Activated naive CD4-positive, alpha-beta T cell treated with anti-CD3 and anti-CD28 coated beads, Interleukin-2, amount 50 U/mL, for 16 hours (primary cell): ENCODE measurements at regions not wholly inside any gene's neighbourhood (a gene's known extent, or its start where the extent isn't known, plus 50 kb on each side); places are given as distances from the start of the nearest gene placed in this dataset.
"Not testable (repeated sequence)": the region's sequence is repeated elsewhere in the genome, so short reads cannot be mapped to it uniquely, and the experiment has no call there.

Experiments used
- DNase-seq: peaks from one replicate; pipeline ENCODE4 v3.0.0-alpha.2; 2020

DNA sequence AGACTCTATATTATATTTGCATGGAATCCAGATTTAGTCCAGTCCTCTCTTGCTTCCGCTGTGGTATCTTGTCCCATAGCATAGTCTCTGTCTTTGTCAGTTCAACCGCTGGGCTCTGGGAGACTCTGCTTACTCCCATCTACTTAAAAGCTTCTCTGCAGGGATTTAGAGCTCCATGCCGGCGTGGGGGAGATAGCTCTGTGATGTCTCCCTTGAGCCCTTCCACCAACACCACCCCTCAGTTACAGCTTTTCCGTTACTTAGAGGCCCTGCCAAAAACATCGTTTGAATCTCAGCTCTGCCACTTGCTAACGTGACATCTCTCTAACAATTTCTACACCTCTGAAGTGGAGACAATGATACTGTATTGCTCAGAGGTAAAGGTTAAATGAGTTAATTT lies 306.1 kb upstream of the ZNF608 start:
- no peak for DNase-seq

DNA sequence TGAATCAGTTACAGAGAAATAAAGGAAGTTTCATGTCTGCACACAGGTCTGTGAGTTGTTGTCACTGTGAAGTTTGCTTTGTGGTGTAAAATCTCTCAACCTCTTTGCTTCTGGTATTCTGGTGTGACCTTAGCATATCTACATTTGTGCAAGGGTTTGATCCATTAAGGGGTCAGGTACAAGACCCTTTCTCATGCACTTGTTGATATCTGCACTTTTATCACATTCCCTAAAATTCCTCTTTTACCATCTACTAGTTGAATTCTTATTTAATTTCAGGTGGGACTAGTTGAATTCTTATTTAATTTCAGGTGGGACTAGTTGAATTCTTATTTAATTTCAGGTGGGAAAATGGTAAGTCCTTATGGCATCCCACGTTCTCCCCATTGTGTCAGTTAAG lies 306.7 kb upstream of the ZNF608 start:
- no peak for DNase-seq

DNA sequence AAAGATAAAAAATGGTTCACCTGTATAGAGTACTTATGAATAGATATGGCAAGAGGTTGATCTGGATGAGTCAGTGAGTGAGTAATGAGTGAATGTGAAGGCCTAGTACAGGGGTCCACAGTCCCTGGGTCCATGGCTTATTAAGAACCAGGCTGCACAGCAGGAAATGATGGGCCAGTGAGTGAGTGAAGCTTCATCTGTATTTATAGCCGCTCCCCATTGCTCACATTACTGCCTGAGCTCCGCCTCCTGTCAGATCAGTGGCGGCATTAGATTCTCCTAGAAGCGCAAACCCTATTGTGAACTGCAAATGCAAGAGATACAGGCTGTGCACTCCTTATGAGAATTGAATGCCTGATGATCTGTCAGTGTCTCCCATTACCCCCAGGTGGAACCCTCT lies 307.7 kb upstream of the ZNF608 start:
- no peak for DNase-seq

DNA sequence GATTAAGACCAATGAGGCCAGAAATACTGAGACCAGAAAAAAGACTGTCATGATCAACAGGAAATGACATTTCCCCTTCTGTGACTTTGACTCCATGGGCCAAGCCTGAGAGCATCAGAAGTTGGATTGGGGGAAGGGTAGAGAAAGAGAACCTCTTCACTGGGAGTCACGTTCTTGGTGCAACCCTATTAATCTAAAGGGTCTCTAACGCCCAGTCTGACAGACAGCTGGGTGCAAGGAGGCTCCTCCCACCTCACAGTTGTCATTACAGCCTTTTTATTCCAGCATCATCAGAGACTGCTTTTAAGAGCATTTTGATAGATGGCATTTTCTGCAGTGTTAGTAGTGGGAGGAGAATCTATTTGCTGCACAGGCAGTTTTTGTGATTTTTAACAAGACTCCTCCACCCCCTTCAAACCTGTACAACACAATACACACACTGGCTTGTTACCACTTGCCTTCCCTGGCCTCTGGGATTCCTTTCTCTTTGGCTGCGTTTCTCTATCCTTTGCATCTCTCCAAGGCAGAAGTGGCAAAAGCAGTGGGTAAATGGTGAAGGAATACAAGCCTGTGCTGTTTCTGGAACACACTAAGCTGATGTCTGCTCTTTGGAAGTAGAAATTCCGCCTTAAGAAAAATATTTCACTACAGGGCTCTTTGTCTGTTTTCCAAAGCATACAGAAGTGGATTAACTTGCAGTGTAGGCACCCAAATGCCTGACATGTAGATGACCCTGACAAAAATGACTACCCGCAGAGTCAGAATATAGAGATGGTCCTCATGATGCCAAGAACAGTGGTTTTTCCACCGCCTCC lies 310.4 kb upstream of the ZNF608 start:
- no peak for DNase-seq

DNA sequence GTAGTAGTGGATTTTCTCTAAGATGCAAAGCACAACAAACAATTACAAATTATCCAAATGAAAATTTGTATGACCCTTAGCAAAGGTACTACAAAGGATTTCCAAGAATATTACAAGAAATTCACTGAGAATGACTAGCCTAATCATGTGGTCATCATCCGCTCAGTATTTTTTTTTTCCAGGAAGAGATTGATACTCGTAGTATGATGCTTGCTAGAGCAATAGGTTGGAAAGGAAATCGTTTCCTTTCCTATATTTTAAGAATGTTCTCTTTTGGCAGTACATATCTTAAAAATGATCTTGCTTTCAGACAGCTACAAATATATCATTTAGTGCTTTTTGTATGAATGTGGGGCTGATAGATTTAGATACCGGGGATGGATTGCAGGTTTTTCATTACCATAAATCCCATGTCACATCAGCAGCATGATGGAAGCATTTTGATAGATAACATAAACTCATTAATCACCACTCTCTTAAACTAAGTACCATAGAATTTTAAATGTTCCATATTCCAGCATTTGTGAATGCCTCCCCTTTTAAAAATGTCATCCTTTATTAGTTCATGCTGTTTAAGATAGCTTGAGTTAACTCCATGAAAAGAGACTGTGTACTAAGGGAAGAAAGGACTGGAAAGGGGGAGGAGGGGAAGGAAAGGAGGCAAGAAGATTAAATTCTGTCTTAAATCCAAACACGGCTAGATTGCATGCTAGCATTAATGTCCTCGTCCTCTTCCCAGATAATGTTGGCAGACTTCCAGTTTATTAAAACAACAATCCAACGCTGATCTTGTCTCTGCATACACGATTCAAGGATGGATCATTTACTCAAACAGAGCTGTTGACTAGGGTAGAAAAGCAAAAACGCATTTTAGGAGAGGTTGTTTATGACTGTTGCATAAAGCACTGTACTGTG lies 311.7 kb upstream of the ZNF608 start:
- DNase-seq = no peak

DNA sequence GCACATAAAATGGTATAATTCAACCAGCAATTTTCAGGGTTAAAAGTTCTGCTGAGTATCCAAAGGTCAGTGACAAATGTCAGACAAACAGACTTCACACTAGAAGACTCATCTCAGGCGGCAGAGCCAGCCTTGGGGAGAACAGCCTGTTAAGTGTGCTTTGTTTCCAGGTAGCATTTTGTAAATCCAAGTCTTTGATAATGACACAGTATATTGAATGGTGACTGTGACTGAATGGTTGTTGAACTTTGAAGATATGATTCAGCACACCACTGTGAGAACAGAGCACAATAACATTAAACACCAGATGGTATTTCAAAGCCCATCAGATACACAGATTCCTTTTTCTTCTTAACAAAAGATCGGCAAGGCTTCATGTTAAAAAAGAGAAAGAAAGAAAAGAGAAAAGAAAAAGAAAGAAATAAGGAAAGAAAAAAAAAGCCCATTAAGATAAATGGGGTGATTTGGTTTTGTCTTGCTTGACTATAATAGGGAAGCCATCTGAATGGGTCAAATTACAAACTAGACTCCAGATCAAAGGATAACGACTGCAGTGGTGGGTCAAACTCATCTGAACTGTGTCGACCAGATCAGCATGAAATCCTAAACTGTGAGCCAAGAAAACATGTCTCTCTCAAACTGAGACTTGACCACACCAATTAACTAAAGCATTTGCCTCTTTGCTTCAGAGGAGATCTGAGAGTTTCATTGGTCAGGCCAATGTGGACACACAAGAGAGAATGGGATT lies 313.0 kb upstream of the ZNF608 start:
- DNase-seq = no peak

DNA sequence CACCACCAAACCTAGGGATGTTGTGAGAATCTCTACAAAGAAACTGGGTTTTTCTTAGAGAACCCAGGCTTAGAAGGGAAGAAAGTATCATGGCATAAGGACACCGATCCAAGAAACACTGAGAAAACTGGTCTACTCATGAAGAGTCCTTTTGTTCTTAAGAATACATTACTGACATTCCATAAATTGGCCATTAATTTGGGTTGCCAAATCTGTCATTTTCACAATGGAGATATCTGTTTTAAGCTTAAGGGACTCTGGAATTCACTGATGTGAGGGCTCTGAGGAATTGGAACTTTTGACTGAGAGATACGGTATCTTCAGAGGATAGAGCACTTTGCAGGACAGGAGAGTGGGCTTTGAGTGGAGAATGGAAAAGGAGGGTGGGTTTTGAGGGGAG lies 315.3 kb upstream of the ZNF608 start:
- no peak for DNase-seq

DNA sequence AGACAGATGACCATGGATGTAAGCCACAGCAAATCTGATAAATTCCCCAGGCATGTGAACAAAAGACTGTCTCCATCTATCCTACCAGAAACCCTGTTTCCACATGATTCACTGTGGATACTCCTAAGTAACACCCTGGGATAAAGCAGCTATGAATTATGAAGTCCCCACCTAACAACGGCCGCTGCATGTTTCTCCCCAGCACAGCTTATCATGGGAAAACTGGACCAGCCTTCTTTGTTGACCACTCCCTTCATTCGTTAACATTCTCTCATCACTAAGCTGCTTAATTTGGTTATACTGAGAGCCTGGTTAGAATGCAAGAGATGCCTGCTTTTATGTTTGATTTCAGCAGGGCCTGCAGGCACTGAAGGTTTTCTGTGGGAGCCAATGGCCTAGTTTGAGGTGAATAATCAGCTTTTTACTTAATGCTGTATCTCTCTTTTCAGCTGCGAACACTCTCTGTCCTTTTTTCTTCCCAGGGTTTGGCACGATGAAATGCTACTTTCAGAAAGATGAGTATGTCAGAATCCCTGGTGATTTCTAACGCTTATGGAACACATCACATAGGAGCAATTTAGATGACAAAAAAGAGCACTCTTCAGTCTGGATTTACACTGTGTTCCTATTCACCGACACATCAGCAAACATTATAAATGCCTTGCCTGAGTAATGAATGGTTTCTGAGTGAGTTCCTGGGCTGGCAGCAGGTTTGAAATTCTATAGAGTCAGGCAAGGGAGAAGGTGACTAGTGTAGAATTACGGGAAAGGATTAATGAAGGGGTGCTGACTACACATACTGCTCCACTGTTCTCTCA lies 318.4 kb upstream of the ZNF608 start:
- no peak for DNase-seq

DNA sequence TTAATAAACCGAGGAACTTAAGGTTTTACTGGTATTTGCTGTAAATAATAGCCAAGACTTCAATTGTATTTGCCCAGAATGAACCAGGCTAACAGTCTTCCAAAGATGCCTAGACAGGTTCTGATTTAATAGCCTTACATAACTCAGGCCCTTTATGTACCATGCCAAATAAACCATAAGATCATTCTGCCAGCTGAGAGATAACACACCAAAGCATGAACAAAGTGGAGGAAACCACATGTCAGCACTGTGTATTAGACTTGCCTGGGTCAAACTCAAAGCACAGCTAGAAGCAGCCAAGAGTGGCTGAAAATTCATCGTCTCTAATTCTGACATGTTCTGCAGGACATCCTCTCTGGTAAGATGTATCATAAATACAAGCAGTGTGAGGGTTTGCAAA lies 319.3 kb upstream of the ZNF608 start:
- no peak for DNase-seq

DNA sequence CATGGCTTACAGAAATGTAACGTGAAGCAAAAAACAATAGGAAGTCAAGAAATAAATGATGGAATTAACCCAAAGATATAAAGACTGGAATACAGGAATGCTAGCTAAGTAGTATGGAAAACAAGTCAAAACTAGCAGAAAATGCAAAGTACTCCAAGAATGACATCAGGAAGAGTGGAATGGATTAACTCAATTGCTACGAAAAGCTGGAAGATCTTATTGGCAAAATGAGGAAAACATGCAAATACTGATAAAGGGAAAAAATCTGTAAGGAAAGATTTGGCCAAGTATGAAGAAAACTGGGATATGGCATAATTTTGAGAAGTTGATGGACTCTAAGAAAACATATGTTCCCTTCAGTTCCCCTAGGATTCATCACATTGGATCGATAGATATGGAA lies 324.5 kb upstream of the ZNF608 start:
- no peak for DNase-seq

DNA sequence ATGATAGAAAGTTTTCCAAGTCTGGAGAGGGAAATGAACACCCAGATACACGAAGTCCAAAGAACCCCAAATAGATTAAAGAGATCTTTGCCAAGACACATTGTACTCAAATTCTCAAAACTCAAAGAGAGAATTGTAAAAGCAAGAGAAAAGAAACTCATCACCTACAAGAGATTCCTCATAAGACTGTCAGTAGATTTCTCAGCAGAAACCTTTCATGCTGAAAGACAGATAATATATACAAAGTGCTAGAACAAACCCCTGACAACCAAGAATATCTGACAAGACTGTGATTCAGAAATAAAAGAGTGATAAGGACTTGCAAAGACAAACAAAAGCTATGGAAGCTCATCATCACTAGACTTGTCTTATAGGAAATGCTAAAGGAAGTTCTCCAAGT lies 326.7 kb upstream of the ZNF608 start:
- DNase-seq = no peak

DNA sequence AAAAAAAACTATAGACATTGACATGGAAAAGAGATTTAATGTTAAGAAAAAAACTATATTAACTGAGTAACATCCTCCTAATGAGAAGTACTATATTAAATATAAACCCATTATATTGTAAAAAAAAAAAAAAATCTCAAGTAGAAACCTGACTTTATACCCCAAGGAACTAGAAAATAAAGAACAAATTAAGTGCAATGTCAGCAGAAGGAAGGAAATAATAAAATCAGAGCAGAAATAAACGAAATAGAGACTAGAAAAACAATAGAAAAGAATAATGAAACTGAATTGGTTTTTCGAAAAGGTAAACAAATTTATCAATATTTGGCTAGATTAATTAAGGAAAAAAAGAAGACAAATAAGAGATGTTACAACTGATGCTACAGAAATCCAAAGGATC lies 329.1 kb upstream of the ZNF608 start:
- DNase-seq = no peak

DNA sequence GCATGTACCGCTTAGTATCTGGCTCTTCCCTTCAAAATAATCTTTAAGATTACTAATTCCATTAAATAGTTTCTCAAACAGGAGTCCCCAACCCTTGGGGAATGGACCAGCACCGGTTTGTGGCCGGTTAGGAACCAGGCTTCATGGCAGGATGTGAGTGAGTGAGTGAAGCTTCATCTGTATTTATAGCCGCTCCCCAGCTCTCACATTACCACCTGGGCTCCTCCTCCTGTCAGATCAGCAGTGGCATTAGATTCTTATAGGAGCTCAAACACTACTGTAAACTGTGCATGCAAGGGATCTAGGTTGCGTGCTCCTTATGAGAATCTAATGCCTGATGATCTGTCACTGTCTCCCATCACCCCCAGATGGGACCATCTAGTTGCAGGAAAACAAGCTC lies 332.6 kb upstream of the ZNF608 start:
- DNase-seq = not testable (repeated sequence)

DNA sequence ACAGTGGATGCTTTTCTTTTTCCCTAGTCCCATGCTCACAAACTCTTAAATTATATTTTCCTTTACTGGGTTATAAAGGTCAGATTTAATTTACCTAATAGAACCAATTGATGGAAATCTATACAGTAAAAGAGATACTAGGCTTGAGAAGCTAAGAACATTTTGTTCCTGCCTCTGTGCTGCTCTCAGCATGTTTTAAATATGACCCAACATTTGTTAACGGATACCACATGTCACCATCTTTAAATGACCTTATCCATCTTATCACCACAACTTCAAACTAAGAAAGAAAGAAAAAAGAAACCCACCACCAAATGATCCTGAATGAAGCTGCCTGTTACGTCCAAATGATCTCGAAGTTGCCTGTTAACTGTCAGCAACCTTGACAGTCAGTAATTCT lies 334.7 kb upstream of the ZNF608 start:
- no peak for DNase-seq

DNA sequence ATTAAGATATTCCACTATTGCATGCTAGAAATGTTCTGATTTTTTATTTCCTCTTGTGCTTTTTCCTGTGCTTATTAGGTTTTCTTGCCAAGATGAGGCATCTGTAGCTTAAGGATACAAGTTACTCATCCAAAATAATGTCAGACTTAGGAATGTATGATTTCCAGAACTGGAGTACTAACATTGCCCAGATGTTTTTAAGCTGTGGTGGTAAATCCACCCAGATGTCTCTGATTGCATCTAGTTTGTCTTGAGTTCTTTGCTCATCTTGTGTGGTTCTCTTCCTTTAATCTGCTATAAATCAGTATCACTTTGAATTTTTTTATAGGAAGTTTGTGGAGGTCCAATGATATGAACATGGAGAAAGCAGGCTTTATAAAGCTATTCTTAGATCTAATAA lies 337.5 kb upstream of the ZNF608 start:
- DNase-seq = no peak

DNA sequence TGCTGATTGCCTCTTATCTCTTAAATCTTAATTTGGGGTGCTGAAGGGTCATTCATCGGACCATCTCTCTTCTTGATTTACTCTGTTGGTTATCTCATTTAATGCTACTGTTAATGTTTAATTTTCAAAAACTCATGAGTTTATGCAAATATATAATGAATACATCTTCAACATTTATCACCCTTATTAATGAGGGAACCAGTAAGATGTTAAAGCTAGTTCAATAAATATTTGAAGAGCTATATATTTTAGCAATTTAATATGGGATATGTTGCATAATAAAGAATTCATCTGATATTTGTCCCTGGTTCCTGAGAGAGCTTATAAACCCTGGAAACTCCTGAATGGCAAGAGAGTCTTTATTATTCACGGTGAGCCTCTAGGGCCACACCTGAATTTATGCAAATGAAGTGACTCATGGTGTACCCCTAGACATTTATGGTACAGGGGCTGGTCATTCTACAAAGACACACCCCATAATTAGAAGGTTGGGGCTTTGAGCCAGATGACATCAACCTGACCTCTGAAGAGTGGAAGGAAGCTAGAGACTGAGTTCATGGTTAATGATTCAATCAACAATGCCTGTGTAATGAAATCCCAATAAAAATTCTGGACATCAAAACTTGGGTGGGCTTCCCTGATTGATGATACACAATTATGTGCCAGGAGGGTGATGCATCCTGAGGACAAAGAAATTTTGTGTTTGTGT lies 339.5 kb upstream of the ZNF608 start:
- DNase-seq = no peak

DNA sequence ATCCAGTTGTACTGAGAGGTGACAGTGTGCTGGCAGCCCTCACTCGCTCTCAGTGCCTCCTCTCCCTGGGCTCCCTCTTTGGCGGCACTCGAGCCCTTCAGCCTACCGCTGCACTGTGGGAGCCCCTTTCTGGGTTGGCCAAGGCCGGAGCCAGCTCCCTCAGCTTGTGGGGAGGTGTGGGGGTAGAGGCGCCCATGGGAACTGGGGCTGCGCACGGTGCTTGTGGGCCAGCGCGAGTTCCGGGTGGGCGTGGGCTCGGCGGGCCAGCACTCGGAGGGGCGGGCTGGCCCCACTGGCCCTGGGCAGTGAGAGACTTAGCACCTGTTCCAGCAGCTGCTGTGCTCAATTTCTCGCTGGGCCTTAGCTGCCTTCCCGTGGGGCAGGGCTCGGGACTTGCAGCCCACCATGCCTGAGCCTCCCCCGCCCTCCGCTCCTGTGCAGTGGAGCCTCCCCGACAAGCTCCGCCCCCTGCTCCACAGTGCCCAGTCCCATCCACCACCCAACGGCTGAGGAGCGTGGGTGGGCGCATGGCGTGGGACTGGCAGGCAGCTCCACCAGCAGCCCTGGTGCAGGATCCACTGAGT lies 342.2 kb upstream of the ZNF608 start:
- DNase-seq = no peak

DNA sequence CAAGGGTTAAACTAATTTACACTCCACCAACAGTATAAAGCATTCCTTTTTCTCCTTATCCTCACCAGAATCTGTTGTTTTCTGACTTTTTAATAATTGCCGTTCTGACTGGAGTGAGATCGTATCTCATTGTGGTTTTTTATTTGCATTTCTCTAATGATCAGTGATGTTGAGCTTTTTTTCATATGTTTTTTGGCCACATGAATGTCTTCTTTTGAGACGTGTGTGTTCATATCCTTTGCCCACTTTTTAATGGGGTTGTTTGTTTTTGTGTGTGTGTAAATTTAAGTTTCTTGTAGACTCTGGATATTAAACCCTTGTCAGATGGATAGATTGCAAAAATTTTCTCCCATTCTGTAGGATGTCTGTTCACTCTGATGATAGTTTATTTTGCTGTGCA lies 345.7 kb upstream of the ZNF608 start:
- DNase-seq = not testable (repeated sequence)

DNA sequence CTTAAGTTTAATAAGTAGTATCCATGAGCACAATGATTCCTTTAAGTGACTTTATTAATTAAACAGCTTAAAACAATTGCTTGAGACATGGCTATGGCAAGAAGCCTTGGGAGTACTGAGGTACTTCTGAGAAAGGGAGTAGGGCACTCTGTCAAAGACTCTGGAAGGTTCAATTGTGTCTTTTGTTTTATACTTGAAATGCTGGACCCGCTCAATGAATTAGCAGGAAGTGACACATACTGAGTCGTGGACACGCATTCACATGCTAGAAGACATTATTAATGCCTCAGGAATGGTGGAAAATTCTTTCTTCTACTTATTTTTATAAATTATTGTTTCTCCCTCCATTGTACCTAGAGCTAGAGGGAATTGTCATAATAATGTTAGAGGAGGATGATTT lies 347.3 kb upstream of the ZNF608 start:
- no peak for DNase-seq

DNA sequence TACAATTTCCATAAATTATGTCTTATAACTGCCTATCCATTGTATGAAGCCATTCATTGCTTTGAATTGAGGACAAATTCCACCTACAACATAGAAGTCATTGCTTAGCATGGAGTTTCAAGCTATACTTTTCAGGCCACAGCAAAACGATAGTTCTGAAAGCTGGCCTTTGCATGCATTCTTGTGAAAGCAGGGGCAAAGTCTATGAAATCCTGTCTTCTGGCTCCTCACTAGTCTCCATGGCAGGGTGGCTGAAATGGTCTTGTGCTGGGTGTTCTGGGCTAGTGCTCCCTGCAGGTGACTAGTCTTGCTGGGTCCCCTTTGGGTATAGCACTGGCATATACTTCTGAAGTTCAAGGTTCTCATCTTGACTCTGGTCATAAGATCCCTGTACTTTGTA lies 353.9 kb upstream of the ZNF608 start:
- DNase-seq = no peak

DNA sequence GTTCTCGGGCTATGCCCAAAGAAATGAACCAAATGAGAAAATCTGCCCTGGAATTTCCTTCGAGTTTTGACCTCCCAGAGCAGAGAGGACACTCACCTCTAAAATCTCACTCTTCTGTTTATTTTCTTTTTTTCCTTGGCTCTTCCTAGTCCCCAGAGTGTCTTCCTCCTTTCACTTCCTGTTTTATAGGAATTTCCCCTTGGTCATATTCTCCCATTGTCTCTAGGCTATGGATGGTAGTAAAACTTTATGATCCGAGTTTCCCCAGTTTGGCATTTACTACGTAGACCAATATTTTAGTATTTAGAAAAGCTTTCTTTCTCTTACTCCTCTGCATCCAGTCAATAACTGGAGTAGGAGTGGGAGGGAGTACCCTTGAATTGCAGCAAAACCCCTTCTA lies 354.5 kb upstream of the ZNF608 start:
- no peak for DNase-seq

DNA sequence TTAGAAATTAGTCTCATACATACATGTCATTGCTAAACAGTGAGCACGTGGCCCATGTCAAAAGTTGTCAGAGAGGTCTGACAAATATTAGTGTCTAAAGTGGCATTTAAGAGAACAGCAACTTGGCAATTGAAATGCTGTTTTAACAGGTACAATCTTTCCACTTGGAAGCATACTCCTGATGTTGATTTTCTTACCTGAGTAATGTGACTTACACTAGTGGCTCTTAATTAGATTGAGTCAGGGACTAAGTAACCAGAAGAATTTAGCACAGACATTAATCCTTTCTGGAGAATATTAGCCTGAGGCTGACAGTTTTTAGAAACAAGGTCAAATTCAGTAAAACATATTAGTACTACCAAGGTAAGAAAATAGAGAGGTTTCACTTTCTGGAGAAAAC lies 357.0 kb upstream of the ZNF608 start:
- DNase-seq = no peak
